ENCODE measurements at regions not wholly inside any gene's neighbourhood (a gene's known extent, or its start where the extent isn't known, plus 50 kb on each side); places are given as distances from the start of the nearest gene placed in this dataset.
"Not testable (repeated sequence)": the region's sequence is repeated elsewhere in the genome, so short reads cannot be mapped to it uniquely, and the experiment has no call there.

DNA sequence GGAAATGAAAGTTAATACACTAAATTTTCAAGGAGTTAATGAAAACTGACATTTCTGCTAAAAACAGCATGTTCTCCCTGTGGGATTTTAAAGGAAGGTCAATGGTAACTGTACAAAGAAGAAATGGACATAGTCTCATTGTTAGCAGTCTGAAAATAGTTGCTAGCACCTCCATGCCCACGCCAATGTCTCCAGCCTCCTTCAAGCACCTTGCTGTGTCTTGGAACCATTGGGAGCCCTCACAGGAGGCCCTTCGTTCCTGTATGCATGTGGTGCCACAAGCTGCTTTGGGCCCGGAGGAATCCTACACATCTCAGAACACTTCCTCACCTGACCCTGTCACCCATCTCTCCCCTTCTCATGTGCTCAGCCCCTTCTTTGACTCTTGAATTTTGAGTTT, 2888.1 kb downstream of the RPIA start:
- TF ChIP-seq, protein P1, sequence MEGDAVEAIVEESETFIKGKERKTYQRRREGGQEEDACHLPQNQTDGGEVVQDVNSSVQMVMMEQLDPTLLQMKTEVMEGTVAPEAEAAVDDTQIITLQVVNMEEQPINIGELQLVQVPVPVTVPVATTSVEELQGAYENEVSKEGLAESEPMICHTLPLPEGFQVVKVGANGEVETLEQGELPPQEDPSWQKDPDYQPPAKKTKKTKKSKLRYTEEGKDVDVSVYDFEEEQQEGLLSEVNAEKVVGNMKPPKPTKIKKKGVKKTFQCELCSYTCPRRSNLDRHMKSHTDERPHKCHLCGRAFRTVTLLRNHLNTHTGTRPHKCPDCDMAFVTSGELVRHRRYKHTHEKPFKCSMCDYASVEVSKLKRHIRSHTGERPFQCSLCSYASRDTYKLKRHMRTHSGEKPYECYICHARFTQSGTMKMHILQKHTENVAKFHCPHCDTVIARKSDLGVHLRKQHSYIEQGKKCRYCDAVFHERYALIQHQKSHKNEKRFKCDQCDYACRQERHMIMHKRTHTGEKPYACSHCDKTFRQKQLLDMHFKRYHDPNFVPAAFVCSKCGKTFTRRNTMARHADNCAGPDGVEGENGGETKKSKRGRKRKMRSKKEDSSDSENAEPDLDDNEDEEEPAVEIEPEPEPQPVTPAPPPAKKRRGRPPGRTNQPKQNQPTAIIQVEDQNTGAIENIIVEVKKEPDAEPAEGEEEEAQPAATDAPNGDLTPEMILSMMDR (IDR thresholded peaks at IDR 0.05 in 4 of 5, conservative IDR thresholded peaks at IDR 0.05 in 1 of 5), result not testable (repeated sequence)
- TF ChIP-seq POLR2A (IDR thresholded peaks at IDR 0.05), result not testable (repeated sequence)

Measured in gastrocnemius medialis (tissue), 4 donors.